DMS79 treated with DMSO at 0.1 percent for 48 hours (cell line): ENCODE measurements at regions not wholly inside any gene's neighbourhood (a gene's known extent, or its start where the extent isn't known, plus 50 kb on each side); places are given as distances from the start of the nearest gene placed in this dataset.
A peak's percentile ranks its signal among the peaks of the same experiment; 100 is the strongest.

ENCODE experiments used
- DNase-seq: peaks from one replicate; lab custom pipeline; 2025; lab: John Stamatoyannopoulos, UW

DNA sequence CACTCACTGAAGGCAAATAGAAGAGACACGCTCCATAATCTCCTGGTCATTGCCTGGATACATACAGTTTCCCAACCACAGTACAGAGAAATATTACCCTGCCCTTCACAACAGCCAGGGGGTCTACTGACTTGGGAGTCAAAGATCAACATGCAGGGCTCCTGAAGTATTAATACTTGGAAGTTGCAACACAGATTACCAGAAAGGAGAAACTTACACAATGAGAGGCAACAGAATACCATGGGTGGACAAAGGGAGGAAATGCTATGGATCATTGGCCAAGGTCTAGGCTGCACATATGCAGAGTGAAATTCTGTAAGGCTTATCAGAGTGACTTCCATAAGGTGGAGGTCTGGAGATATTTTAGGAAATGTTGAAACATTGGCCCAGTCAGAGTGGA lies 267.9 kb upstream of the FAT3 start:
- no peak for DNase-seq

DNA sequence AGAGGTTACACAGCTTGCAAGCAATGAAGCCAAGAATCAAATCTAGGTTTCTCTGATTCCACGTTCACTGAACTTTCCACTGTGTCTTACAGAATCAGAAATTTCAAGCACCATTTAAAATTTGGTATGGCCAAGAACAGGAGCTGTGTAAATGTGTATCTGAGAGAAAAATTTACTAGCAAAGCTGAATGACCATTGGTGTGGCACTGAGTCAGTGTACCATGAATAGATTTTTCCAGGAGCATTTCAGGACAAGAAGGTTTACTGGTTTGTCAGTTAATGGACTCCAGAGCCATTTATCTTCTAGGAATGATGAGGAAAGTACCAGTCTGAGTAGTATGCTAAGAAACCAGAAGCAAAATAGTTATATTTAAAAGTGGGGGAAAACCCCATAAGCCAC lies 269.4 kb upstream of the FAT3 start:
- DNase-seq = no peak

DNA sequence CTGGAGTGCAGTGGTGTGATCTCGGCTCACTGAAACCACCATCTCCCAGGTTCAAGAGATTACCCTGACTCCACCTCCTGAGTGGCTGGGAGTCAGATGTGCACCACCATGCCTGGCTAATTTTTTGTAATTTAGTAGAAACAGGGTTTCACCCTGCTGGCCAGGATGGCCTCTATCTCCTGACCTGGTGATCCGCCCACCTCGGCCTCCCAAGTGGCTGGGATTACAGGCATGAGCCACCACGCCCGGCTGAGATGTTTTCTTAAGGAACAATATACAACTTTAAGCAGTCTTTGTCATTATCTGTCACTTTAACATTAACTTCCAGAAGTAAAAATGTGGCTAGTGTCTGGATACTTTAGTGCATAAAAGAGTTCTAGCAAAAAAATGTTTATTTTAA lies 272.6 kb upstream of the FAT3 start:
- DNase-seq = no peak

DNA sequence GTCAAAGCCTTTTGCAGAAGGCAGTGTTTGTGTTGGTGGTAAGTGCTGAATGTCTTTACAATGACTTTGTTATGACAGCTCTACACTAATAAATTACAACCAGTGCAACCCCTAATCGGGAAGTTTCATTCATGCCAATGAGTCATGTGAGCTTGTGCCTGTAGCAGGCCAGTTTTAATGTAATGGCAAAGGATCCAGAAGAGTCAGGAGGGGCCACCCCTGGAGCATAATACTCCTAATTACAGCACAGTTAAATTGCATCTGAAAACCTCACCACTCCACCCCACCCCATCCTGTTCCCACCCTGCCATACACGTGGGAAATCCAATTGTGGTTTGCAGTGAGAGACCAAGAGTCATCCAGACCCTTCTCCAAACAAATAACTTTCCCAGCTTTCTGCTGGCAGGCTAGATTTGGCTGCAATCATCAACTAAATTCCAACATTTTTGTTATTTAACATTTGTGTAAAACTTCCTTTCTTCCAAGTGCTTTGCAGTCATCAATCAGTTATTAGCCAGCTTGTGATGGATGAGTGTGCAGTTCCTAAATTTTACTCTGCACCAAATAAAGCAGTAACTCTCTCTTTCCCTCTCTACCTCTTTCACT lies 277.3 kb upstream of the FAT3 start:
- peak; percentile 47 for DNase-seq

DNA sequence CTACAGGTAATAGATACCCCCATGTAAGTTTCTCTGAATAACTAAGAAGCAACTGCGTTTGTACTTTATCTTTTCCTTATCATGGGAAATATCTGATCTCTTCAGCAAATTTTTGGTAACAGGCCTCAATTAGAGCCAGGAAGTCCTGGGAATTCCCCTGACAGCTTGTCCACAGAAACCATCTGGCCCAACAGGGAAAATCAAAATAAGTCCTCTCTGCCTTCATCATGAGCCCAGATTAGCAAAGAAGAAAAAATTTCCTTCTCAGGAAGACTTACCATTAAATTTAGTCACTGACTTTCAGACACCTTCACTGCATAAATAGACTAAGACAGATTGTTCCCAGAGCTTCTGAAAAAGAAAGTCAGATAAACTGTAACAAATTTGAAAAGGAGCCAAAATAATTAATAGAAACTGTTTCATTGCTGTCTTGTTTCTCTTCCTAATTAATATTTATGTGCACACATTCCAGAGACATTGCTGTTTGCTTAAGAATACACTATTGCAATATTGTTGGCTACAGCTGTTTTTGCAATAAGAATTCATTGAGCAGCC lies 278.1 kb upstream of the FAT3 start:
- DNase-seq = no peak

DNA sequence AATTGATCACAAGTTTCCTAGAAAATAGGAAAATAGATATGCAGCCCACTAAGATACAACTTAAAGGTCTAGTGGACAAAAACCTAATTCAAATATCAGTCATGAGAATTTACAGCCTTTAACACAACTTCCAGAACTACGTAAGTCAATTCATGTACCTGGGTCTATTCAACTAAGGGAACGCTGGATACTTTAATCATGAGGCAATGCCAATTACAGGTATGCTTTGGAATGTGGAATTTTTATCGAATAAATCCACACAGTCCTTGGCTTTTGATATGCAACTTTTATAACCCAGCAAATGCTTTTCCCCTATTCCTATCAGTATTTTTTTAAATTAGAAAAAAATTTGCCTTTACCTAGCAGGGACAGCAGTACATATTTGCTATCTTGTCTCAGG lies 289.5 kb upstream of the FAT3 start:
- no peak for DNase-seq

DNA sequence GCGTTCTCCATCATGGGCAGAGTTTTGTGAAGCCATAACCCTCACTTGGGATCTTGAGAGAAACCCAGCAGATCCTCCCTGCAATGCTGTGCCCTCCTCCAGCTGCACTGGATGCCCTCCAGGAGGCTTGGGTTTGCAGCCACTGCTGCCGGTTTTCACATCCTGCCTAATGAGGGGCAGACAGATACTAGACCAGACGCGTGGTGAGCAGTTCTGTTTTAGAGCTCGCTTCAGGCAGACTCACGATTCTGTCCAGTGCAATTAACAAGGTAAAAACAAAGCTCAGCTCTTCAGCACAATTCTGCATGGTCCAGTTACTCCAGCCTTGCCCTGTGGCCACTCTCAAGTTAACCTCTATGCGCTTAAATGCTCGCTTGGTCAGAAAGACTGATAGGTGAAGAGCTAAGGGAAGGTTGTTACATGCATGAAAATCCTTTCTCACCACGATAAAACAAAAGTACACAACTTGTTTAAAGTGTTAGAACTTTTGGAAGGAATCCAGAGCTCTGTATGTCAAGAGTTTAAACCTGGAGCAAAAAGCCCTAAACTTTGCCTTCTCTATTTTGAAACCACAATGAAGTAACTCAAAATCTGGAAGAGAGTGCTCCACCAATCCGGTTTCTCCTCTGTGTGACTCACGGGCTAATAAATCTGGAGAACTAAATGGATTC lies 292.3 kb upstream of the FAT3 start:
- DNase-seq = peak; percentile 68

DNA sequence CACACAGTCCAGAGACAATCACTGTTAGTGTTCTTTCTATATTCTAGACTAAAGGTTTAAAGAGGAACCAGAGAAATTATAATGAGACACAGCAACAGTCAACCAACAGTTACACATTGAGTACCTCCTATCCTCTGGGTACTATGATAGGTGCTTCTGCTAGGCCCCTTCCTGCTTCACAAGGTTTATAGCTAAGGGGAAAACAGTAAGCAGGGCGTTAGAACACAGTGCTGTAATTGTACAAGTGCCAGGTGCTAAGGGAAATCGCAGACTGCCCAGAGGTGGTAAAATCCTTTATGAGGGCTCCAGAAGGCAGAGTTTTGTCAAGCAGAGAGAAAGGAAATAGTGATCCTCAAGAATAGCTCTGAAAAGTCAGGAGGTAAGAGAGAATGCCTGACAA lies 297.2 kb upstream of the FAT3 start:
- DNase-seq = no peak

DNA sequence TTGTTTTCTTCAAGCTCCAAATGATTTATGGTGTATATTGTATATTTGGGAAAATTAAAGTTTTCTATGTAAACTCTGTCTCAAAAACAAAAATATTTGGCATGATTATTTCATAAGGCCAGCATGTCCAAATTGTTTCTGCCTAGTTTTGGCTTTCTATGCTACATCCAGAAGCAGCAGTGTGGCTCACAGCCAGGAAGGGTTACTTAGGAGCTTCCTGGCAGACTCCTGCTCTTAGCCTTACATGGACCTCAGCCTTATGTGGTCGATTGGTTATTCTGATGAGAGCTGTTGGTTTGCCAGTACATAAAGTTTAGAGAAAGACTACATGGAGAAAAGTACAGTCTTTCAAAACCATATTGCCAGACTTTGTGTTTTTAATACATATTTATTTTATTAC lies 297.7 kb upstream of the FAT3 start:
- no peak for DNase-seq

DNA sequence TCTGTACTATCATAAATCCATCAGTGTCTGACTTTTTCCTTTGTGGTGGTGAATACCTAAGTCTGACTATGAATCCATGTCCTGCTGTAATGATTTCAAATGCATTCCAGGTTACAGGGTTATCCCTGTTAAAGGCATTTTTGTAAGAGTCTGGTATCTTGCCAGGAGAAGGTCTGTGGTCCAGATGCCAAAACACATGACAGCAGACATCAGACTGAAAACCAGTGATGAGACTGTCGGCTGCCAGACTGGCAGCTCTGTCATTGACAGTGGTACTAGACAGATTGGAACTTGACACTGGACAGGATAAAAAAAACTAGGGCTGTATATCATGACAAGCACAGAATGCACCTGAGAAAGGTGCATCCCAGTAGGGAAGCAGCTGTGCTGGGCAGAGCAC lies 301.8 kb upstream of the FAT3 start:
- DNase-seq = no peak

DNA sequence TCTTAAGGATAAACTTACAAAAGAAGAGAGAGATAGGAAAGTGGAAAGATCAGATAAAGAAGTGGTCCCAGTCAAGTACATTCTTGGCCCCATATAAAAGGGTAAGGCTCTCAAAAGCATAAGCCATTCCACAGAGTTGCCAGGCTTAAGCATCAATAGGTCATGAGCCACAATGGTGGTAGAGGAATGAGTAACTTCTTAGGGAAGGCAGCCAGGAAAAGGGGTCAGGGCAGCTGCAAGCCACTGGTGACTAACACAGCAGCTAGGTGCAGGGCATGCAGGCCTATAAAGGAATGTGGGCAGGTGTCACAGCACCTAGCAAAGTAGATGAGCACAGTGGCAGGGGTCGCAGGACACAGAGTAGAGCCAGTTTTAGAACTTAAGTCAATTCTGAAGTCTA lies 302.6 kb upstream of the FAT3 start:
- DNase-seq = no peak

DNA sequence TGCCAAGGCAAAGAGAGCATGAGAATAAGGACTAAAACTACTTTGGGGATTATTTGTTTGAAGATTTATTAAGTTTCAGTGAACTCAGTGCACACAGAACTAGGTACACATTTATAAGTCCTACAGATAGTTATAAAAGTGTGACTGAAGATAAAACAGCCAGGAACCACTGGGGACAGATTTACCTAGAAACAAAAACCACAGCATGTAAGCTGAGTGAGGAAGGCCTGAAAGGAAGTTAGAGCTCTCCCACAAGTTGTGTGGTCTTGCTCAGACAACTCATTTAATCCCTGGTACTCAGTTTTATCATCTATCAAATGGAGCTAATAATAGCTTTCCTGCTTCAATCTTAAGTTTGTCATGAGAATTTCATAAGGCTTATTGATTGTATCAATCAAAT lies 311.2 kb upstream of the FAT3 start:
- DNase-seq = no peak

DNA sequence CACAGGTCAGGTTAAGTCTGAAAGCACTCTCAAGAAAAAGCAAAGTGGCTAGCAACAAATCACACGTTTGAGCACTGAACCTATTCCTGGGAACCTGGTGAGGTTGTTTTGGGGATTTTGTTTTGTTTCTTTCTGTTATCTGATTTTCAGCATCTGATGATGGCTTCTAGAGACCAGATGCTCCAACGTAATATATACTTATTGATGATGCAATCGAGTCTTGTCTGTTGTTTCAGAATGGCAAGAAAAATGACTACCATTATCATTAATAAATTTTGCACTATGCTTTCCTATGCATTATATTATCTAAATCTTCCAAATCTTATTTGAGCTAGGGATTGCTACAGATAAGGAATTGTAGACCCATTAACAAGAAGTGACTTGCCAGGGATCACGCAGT lies 312.3 kb upstream of the FAT3 start:
- no peak for DNase-seq

DNA sequence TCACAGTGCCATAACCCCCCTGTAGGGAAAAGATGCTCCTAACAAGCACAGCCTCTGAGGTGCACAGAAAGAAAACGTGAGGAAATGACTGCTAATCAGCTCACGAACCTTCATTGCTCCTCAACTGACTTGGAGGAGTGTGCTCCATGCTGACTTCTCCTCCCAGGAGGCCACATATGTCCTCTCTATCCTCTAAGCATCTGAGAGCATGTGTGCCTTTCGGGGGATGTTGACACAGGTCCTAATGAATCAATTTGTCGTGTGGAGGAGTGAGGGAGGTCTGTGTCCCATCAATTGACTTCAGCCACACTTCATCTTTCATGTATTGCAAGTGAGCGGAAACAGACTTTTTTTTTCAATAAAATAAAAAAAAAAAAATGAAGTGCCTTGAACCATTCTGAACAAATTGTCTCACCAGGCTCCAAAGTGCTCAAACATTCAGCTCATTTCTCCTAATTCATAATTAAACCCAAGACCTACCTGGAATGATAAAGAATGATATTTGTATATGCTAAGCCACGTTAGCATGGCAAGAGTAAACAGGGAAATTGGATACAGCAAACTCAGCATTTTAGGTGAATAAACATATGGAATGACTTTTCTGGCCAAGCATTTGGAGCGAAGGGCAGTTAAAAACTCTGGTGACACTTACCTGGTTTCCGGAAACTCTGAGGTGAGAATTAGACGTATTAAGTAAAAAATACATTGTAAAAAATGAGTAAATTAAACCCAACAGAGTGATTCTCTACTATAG lies 317.6 kb upstream of the FAT3 start:
- DNase-seq = no peak

DNA sequence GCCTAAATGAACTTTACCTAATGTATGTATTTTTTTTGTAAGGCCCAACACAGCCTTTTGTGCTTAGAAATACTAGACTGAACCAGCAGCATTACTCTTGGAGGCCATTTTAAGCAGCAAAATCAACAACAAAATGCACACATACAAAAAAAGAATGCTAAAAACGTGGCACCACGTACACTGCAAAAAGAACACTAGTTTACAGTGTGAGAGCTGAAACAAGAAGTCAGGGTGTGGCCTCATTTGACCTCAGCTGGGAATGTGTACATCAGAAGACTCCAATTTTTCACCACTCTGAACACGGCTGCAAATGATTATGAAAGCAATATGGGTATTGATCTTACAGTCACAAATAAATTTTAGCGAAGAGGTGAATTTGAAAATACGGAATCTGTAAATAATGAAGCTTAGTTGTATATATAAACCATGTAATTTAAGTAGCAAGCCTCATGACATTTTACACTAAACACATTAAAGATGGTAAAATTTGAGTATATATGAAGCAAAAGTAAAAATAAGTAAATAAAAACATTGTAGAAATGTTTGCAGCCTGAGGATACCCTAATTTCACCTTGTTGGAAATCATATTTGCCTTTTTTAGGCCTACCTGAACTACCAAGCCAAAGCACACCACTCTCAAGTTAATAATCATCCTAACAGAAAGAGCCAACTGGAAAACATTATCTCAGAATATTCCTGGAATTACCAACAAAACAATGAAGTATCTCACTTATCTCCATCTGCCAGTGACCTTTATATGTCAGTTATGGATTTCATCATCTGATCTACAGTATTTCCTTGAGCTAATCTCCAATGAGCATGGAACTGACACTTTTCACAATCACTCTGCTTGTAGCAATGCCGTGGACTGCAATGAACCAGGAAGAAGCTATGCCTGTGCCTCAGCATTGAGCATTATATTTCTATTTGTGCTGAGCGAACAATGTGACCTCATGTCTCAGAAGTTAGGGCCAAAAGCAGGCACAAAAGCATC lies 319.5 kb upstream of the FAT3 start:
- DNase-seq = no peak

DNA sequence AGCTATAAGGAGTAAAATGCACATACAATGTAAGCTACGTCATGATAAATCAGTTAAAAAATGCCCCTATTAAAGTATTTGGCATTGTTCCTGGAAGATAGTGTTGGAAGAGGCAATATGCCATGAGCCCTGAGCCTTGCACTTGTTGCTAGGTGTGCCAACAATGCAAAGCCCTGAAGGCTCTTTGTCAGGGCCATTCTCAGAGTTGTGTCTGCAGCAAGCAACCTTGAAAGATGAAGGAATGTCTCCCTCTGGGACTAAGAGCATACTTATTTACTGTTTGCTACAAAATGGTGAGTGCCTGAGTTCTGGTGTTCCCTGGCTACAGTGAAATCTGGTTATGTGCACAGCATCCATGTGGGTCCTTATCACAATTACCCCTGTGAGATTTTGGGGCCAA lies 322.3 kb upstream of the FAT3 start:
- no peak for DNase-seq

DNA sequence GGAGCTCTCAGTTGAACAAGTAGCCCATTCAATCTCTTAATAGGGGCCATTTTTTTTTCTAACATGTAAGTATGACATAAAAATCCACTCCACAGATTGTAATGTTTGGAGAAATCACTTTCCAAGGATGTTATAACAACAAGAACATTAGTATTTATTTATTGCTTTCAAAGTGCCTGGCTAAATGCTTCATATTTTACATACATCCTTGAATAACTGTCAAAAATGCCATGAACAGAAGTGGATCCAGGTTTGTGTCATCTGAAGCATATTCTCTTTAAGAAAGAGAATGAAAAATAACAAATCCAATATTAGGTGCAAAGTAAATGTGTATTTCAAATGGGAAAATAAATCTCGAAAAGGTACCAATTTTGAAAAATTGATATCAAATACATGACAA lies 344.0 kb upstream of the FAT3 start:
- DNase-seq = no peak

DNA sequence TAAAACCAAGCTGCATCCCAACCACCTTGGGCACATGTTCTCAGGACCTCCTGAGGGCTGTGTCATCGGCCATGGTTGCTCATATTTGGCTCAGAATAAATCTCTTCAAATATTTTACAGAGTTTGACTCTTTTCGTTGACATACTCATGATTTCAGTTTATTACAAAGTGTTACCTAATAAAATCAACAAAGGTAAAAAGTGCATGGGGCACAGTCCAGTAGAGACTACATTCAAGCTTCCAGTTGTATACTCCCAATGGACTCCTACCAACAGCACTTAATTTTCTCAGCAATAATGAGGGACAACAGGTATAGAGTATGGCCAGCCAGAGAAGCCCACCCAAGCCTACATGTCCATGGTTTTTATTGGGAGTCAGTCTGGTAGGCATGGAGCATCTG lies 347.9 kb upstream of the FAT3 start:
- no peak for DNase-seq

DNA sequence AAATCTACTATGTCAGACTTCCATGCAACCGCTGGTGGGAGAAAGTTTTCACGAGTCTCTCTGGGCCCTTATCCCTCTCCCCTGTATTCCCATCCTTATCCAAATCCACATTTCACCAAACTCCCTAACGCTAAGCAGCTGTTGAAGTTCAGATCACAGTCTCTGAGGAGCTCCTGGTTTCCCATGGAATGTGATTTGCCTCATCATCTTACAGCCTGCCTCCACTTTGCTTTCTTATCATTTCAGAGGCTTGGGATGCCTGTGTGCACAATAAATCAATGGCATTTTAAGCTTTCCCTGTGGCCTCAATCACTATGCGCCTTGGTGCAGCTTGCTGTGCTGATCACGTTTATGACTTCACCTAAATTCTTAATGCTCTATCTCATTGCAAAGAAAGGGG lies 352.4 kb upstream of the FAT3 start:
- no peak for DNase-seq

DNA sequence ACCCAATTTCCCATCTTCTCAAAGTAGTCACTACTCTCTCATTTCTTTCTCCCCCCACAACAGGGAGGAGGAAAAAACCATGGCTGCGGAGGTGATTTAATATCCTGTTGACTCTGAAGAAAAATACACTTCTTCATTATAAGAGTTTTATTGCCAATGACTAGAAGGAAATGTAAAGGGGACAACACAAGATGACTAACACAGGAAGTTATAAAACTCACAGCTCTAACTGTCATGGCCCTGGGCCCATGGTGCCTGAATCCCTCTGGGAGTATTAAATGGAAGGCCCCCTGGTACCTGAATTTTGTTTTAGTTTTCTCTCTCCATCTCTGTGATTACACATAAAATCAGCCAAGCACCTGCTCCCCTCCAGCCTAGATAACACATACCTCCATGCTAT lies 352.8 kb upstream of the FAT3 start:
- DNase-seq = no peak

DNA sequence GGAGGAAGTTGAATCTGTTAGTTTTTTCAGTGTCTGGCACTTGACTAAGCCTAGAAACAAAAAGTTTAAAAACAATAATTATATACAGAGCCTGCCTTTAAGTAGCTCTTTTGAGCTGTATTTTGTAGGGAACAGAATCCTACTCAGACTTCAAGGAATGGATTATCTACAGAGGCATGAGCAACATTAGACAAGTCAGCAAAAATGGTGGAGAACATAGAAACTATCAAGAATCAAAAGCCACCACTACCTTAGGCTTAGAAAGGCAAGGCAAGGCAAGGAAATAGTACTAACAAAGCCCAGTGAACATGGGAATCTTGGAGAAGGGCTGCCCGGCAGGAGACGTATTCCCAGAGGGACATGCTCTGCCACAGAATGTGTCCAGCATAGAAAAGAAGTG lies 353.6 kb upstream of the FAT3 start:
- no peak for DNase-seq

DNA sequence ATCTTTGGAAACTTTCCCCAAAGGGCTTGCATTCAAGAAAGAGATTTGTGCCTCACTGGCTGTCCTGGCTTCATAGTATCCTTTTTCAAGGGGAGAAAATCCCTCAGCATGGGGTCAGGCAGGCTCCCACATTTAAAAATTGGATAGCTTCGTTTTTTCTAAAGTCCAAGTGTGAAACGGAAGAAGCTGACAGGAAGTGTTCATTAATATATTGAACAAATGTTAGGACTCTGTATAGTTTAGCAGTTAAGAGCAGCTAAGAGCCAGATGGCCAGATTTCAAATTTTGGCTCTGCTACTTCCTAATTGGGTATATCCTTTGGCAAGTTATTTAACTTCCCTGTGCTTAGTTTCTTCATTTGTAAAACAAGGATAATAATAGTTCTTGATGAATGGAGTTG lies 354.9 kb upstream of the FAT3 start:
- no peak for DNase-seq
